CD4-positive, alpha-beta T cell (primary cell): ENCODE measurements at regions not wholly inside any gene's neighbourhood (a gene's known extent, or its start where the extent isn't known, plus 50 kb on each side); places are given as distances from the start of the nearest gene placed in this dataset.

Experiments
- ATAC-seq: fragments of 200-7000 bp; cut with Tn5 transposase; one replicate; pipeline ENCODE4 v1.10.0; 2022; ENCODE audit warnings: mild to moderate bottlenecking; ENCODE audit not compliant: poor library complexity
- CTCF ChIA-PET: fragments of 350-600 bp; sonication (Branson Sonifier 250); formaldehyde crosslinking; loops from one replicate; lab custom pipeline; 2021; ENCODE audit warnings: antibody characterized with exemption, inconsistent platforms; lab: Charles Lee
- POLR2A ChIA-PET: fragments of 350-600 bp; sonication (Branson Sonifier 250); formaldehyde crosslinking; loops from one replicate; lab custom pipeline; 2021; ENCODE audit warnings: antibody characterized with exemption, inconsistent platforms; lab: Charles Lee
- DNase-seq, 14 experiments: peaks; one replicate each; pipeline ENCODE4 v3.0.0-alpha.2; 2013 to 2020; ENCODE audit warnings: mixed read lengths in 2 of 14
- H3K27ac ChIP-seq, 2 donors: one replicate each; pipeline versions ENCODE4 v1.5.1 to v1.7.0; 2013; ENCODE audit warnings: low read length in 2 of 2, low read depth in 1 of 2, mild to moderate bottlenecking in 1 of 2
- H3K27me3 ChIP-seq, 2 experiments: 1 replicate in 1 of 2; 2 replicates in 1 of 2; pipeline versions ENCODE4 v1.6.1 to v1.7.0; 2013; ENCODE audit warnings: low read length in 2 of 2, control low read depth in 1 of 2, mild to moderate bottlenecking in 1 of 2, moderate library complexity in 1 of 2; ENCODE audit not compliant: insufficient read depth in 2 of 2, control insufficient read depth in 1 of 2
- H3K36me3 ChIP-seq: one replicate; pipeline ENCODE4 v1.6.1; 2013; ENCODE audit warnings: low read length, control low read depth; ENCODE audit not compliant: insufficient read depth
- H3K4me1 ChIP-seq: one replicate; pipeline ENCODE4 v1.6.1; 2013; ENCODE audit warnings: low read length, control low read depth; ENCODE audit not compliant: insufficient read depth
- H3K4me3 ChIP-seq: one replicate; pipeline ENCODE4 v1.5.1; 2013; ENCODE audit warnings: mild to moderate bottlenecking, low read length, moderate library complexity
- H3K9me3 ChIP-seq, 2 experiments: 1 replicate in 1 of 2; 2 replicates in 1 of 2; pipeline versions ENCODE4 v1.6.1 to v1.7.0; 2013; ENCODE audit warnings: low read length in 2 of 2, mild to moderate bottlenecking in 2 of 2, control low read depth in 1 of 2, moderate library complexity in 1 of 2; ENCODE audit not compliant: control insufficient read depth in 1 of 2, insufficient read depth in 1 of 2
- H3K27ac Mint-ChIP-seq: one replicate; pipeline ENCODE4 v1.8.0; 2020; ENCODE audit warnings: mixed read lengths
- H3K27me3 Mint-ChIP-seq: one replicate; pipeline ENCODE4 v1.8.0; 2021; ENCODE audit warnings: mixed read lengths
- H3K36me3 Mint-ChIP-seq: one replicate; pipeline ENCODE4 v1.8.0; 2021; ENCODE audit warnings: low read depth, mixed read lengths
- H3K4me1 Mint-ChIP-seq: one replicate; pipeline ENCODE4 v1.8.0; 2021; ENCODE audit warnings: low read depth, mixed read lengths
- H3K4me3 Mint-ChIP-seq: one replicate; pipeline ENCODE4 v1.8.0; 2020; ENCODE audit warnings: mild to moderate bottlenecking, mixed read lengths
- H3K9me3 Mint-ChIP-seq: one replicate; pipeline ENCODE4 v1.8.0; 2020; ENCODE audit warnings: mixed read lengths
- intact Hi-C, 2 experiments: fragments of 100-400 bp; cut with DNase I in 1 of 2; cut with micrococcal nuclease in 1 of 2; formaldehyde crosslinking; loops; one replicate each; pipeline versions ENCODE4 v1.15.1 to v1.9.0; 2023 to 2025; cut with DNase I, micrococcal nuclease
- TF ChIP-seq, protein P1 (sequence below): fragments of 200-600 bp; IDR thresholded peaks from one replicate; pipeline ENCODE4 v1.8.0; 2022; ENCODE audit warnings: antibody characterized with exemption, mild to moderate bottlenecking

DNA sequence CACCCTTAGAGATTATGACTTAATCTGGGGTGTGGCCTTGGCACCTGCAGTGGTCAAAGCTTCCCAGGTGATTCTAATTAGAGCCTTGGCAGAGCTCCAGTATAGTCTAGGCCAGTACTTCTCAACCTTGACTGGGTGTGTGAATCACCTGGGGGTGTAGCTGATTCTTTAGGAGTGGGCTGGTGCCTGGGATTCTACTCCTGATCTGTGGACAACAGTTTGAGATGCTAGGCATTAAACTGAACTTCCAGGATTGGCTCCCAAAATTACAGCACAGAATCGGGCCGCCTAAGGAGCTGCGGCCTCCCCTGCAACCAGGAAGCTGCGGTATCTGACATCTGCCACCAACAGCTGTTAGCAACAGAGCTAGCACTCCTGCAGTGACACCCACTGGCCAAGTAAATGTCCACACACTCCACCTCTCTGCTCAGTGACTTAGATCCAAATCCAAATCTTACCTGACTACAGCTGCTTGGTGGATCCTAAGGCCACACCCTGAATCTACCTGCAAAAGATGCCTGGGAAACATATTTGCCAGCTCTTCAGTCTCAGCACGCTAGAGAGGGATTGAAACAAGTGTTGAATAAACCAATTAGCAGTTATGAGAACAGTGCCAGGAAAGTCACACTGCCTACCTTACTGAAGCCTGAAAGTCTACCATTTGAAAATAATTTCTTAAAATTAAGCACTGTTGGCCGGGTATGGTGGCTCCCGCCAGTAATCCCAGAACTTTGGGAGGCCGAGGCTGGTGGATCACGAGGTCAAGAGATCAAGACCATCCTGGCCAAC is 126.7 kb downstream of the UNC5CL start:
- Mint-ChIP-seq H3K9me3 (no peaks in the 10 kb centered on the region), H3K36me3 (no peaks in the 10 kb centered on the region), H3K4me1 (no peaks in the 10 kb centered on the region), H3K27ac (no peak overlapping the region), H3K4me3 (no peak overlapping the region), H3K27me3 (peaks cover 22% of the 10 kb centered on the region)
- no peaks in the 10 kb centered on the region for H3K9me3 ChIP-seq
- H3K4me1 ChIP-seq, result no peaks in the 10 kb centered on the region
- H3K27me3 ChIP-seq, result peaks cover 0 to 4% of the 10 kb centered on the region in 2 experiments
- CTCF ChIA-PET, result no interaction called here
- intact Hi-C loops, result loop anchor here in 1 of 2 experiments (5.0 kb wide), 1 partner anchor 585 kb away; no protein-coding TSS in a partner anchor
- H3K36me3 ChIP-seq, result no peaks in the 10 kb centered on the region
- POLR2A ChIA-PET, result no interaction called here
- no peak for ATAC-seq
- TF ChIP-seq, protein P1, sequence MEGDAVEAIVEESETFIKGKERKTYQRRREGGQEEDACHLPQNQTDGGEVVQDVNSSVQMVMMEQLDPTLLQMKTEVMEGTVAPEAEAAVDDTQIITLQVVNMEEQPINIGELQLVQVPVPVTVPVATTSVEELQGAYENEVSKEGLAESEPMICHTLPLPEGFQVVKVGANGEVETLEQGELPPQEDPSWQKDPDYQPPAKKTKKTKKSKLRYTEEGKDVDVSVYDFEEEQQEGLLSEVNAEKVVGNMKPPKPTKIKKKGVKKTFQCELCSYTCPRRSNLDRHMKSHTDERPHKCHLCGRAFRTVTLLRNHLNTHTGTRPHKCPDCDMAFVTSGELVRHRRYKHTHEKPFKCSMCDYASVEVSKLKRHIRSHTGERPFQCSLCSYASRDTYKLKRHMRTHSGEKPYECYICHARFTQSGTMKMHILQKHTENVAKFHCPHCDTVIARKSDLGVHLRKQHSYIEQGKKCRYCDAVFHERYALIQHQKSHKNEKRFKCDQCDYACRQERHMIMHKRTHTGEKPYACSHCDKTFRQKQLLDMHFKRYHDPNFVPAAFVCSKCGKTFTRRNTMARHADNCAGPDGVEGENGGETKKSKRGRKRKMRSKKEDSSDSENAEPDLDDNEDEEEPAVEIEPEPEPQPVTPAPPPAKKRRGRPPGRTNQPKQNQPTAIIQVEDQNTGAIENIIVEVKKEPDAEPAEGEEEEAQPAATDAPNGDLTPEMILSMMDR, result no peak
- H3K27ac ChIP-seq, result no peak overlapping the region
- peak in 4 of 14 experiments; percentile 4 to 43 (median 34) for DNase-seq
- H3K4me3 ChIP-seq, result no peak overlapping the region

DNA sequence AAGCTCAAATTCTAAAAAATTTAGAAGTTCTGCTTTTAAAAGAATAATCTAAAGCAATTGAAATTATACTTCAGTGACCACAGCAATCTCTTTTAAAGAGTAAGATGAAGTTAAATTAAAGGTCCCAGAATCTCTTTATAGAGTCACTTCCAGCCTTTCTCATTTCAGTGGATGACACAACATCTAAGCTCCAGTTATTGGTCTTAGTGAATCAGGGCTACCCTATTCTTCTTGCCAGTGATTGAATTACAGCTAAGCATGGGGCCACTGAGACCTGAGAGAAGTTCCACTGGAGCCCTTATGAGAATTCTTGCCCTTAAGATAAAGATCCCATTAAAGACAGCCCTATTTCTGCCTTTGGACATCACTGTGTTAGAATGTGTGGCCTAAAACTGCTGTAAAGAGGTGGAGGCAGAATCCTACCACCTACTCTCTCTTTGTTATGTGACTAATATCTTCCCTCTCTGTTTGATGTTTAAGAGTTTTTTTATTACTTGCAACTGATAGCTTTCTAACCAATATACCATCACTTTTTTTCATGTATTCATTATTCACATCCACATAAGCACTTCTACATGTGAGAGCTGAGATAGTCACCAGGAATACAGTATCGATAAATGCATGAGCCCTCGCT is 128.6 kb downstream of the UNC5CL start:
- ATAC-seq (no peak), DNase-seq (no peak)
- Mint-ChIP-seq H3K9me3 (no peaks in the 10 kb centered on the region), H3K27me3 (peaks cover 15% of the 10 kb centered on the region), H3K4me3 (no peak overlapping the region), H3K27ac (no peak overlapping the region), H3K36me3 (no peaks in the 10 kb centered on the region), H3K4me1 (no peaks in the 10 kb centered on the region)
- no peaks in the 10 kb centered on the region for H3K36me3 ChIP-seq
- no peak overlapping the region for H3K4me3 ChIP-seq
- TF ChIP-seq, protein P1, result no peak
- intact Hi-C loops, result loop anchor here in 1 of 2 experiments (5.0 kb wide), 1 partner anchor 583 kb away; no protein-coding TSS in a partner anchor
- H3K4me1 ChIP-seq, result no peaks in the 10 kb centered on the region
- no peaks in the 10 kb centered on the region for H3K9me3 ChIP-seq
- CTCF ChIA-PET, result no interaction called here
- POLR2A ChIA-PET, result no interaction called here
- H3K27me3 ChIP-seq, result peaks cover 0 to 4% of the 10 kb centered on the region in 2 experiments
- no peak overlapping the region for H3K27ac ChIP-seq

DNA sequence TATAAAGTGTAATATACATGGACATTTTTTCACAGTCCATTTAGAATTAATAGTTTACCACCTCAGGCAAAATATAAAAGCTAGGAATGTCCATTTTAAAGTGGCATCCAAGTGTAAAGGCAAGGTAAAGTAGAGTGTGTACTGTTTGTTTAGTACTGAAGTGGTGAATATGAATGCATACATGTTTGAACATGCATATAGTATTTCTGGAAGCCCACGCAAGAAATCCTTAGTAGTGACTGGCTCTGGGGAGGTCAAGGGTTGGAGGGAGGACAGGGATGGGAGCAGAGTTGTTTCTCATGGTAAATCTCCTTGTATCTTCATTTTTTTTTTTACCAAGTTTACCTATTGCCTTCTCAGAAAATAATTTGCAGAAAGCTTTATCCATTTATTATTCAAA is 129.2 kb downstream of the UNC5CL start:
- Histone ChIP-seq H3K9me3 (no peaks in the 10 kb centered on the region), H3K4me3 (no peak overlapping the region), H3K27ac (no peak overlapping the region), H3K4me1 (no peaks in the 10 kb centered on the region), H3K36me3 (no peaks in the 10 kb centered on the region), H3K27me3 (peaks cover 0 to 3% of the 10 kb centered on the region in 2 experiments)
- TF ChIP-seq, protein P1, result no peak
- ChIA-PET POLR2A (no interaction called here), CTCF (no interaction called here)
- no peak overlapping the region for H3K4me3 Mint-ChIP-seq
- intact Hi-C loops, result loop anchor here in 1 of 2 experiments (5.0 kb wide), 1 partner anchor 583 kb away; no protein-coding TSS in a partner anchor
- no peaks in the 10 kb centered on the region for H3K4me1 Mint-ChIP-seq
- H3K27me3 Mint-ChIP-seq, result peaks cover 9% of the 10 kb centered on the region
- DNase-seq (no peak), ATAC-seq (no peak)
- no peak overlapping the region for H3K27ac Mint-ChIP-seq
- H3K36me3 Mint-ChIP-seq, result no peaks in the 10 kb centered on the region
- no peaks in the 10 kb centered on the region for H3K9me3 Mint-ChIP-seq
